ENCODE measurements at regions not wholly inside any gene's neighbourhood (a gene's known extent, or its start where the extent isn't known, plus 50 kb on each side); places are given as distances from the start of the nearest gene placed in this dataset.
"Not testable (repeated sequence)": the region's sequence is repeated elsewhere in the genome, so short reads cannot be mapped to it uniquely, and the experiment has no call there.

GRCh38 chr4:10276152-10276551 is 159.6 kb upstream of the WDR1 start:
- DNase-seq (ENCODE audit: low spot score): no peak

- no peak for DNase-seq (ENCODE audit: low spot score)
These were observed 159.1 kb upstream of the WDR1 start for GRCh38 chr4:10275696-10276095.

- no peak for DNase-seq (ENCODE audit: low spot score)
These were observed 156.4 kb upstream of the WDR1 start for GRCh38 chr4:10273030-10273429.

GRCh38 chr4:10272511-10272910 is 155.9 kb upstream of the WDR1 start:
- DNase-seq (ENCODE audit: low spot score): no peak

- DNase-seq (ENCODE audit: low spot score): no peak
These were observed 150.5 kb upstream of the WDR1 start for GRCh38 chr4:10267066-10267465.

GRCh38 chr4:10260777-10261176 is 144.2 kb upstream of the WDR1 start:
- DNase-seq (ENCODE audit: low spot score): no peak

GRCh38 chr4:10259976-10260375 is 143.4 kb upstream of the WDR1 start:
- DNase-seq (ENCODE audit: low spot score): no peak

- no peak for DNase-seq (ENCODE audit: low spot score)
These were observed 139.6 kb upstream of the WDR1 start for GRCh38 chr4:10256203-10256602.

GRCh38 chr4:10253765-10254164 is 137.2 kb upstream of the WDR1 start:
- no peak for DNase-seq (ENCODE audit: low spot score)

GRCh38 chr4:10245751-10246150 is 129.2 kb upstream of the WDR1 start:
- DNase-seq (ENCODE audit: low spot score): no peak

- no peak for DNase-seq (ENCODE audit: low spot score)
These were observed 127.3 kb upstream of the WDR1 start for GRCh38 chr4:10243856-10244255.

GRCh38 chr4:10240691-10241090 is 124.1 kb upstream of the WDR1 start:
- no peak for DNase-seq (ENCODE audit: low spot score)

GRCh38 chr4:10239982-10240654 is 123.5 kb upstream of the WDR1 start:
- DNase-seq (ENCODE audit: low spot score): no peak

GRCh38 chr4:10237131-10237530 is 120.5 kb upstream of the WDR1 start:
- DNase-seq (ENCODE audit: low spot score): no peak

GRCh38 chr4:10232114-10232513 is 115.5 kb upstream of the WDR1 start:
- no peak for DNase-seq (ENCODE audit: low spot score)

GRCh38 chr4:10226756-10227155 is 110.2 kb upstream of the WDR1 start:
- DNase-seq (ENCODE audit: low spot score): no peak

- DNase-seq (ENCODE audit: low spot score): no peak
These were observed 108.5 kb upstream of the WDR1 start for GRCh38 chr4:10225096-10225495.

GRCh38 chr4:10223782-10224181 is 107.2 kb upstream of the WDR1 start:
- DNase-seq (ENCODE audit: low spot score): no peak

GRCh38 chr4:10213481-10213880 is 96.9 kb upstream of the WDR1 start:
- DNase-seq (ENCODE audit: low spot score): not testable (repeated sequence)

GRCh38 chr4:10212901-10213300 is 96.3 kb upstream of the WDR1 start:
- no peak for DNase-seq (ENCODE audit: low spot score)

GRCh38 chr4:10212400-10212799 is 95.8 kb upstream of the WDR1 start:
- DNase-seq (ENCODE audit: low spot score): no peak

GRCh38 chr4:10207116-10207515 is 90.5 kb upstream of the WDR1 start:
- DNase-seq (ENCODE audit: low spot score): no peak

GRCh38 chr4:10205223-10205622 is 88.6 kb upstream of the WDR1 start:
- no peak for DNase-seq (ENCODE audit: low spot score)

GRCh38 chr4:10204401-10205058 is 87.9 kb upstream of the WDR1 start:
- no peak for DNase-seq (ENCODE audit: low spot score)
